Choroid plexus epithelial cell (primary cell): ENCODE measurements at regions not wholly inside any gene's neighbourhood (a gene's known extent, or its start where the extent isn't known, plus 50 kb on each side); places are given as distances from the start of the nearest gene placed in this dataset.

Experiments used
- DNase-seq: peaks from one replicate; pipeline ENCODE4 v3.0.0-alpha.2; 2010; ENCODE audit warnings: low read depth
- H3K4me3 ChIP-seq: 2 replicates; pipeline ENCODE4 v1.5.1; 2011; ENCODE audit warnings: low read depth, mild to moderate bottlenecking, control low read depth, low read length, moderate library complexity
- CTCF ChIP-seq: conservative IDR thresholded peaks from 2 replicates; pipeline ENCODE4 v1.5.1; 2011; ENCODE audit warnings: low read depth, mild to moderate bottlenecking, control low read depth, inconsistent platforms, low read length, moderate library complexity

DNA sequence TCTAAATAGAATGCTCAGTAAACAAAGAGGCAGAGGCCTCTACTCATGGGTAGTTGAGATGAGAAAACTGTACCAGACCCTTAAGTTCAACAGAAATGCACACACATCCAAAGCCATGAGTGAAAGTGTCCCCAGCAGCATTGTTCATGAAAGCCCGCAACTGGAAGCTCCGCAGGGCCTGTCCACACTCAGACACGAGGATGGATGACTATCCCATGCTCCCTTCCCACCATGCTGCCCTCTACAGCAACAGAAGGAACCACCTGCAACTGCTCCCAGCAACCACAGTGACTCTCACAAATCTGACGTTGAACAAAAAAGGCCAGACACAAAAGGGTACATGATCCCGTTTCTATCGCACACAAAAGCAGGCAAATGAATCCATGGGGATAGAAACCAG is 76.9 kb upstream of the ANO1 start:
- no peak overlapping the region for H3K4me3 ChIP-seq
- no peak for DNase-seq
- no peak for TF ChIP-seq CTCF

- no peak overlapping the region for H3K4me3 ChIP-seq
- no peak for DNase-seq
- no peak for TF ChIP-seq CTCF
Observed at GRCh38 chr11:70002433-70002832, 75.7 kb upstream of the ANO1 start.

DNA sequence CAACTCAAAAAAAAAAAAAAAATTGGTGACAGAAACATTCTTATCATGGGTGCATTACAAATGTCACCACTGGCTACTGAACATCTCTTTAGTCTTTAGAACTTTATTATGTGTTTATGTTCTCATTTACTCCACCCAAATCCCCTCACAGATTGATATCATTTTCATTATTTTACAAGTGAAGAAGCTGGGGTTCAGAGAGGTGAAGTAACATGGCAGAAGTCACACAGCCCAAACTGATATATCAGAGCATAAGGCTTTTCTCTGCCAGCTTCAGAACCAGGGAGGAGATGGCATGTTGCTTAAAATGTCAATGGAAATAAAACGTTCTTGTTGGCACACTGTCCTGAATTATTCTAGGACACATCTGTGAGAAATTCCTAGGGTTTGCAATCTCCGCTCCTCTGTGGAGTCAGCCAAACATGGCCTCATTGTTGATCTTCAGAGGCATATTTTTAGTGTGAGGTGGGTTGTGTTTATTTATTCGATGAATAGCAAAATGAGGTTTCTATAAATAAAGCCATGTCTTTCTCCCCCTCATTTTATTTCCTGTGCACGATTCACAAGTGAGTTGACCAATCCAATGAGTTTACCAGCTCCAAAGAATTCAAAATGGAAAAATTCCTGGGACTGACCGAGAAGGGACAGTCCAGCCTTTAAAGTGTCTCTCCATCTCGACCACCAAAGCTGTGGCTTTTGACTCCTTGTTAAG is 72.9 kb upstream of the ANO1 start:
- TF ChIP-seq CTCF, result no peak
- no peak overlapping the region for H3K4me3 ChIP-seq
- peak; percentile 28 for DNase-seq

- no peak for DNase-seq
- no peak overlapping the region for H3K4me3 ChIP-seq
- TF ChIP-seq CTCF, result no peak
Observed at GRCh38 chr11:70007796-70008195, 70.3 kb upstream of the ANO1 start.

- H3K4me3 ChIP-seq, result no peak overlapping the region
- no peak for DNase-seq
- TF ChIP-seq CTCF, result no peak
Observed at GRCh38 chr11:70010774-70011173, 67.3 kb upstream of the ANO1 start.

- no peak overlapping the region for H3K4me3 ChIP-seq
- TF ChIP-seq CTCF, result no peak
- no peak for DNase-seq
Observed at GRCh38 chr11:70012134-70012733, 65.9 kb upstream of the ANO1 start.

GRCh38 chr11:70014291-70014690 is 63.8 kb upstream of the ANO1 start:
- H3K4me3 ChIP-seq, result no peak overlapping the region
- no peak for DNase-seq
- TF ChIP-seq CTCF, result no peak
